AML-193 (cell line): ENCODE measurements at regions not wholly inside any gene's neighbourhood (a gene's known extent, or its start where the extent isn't known, plus 50 kb on each side); places are given as distances from the start of the nearest gene placed in this dataset.

ENCODE experiments used
- DNase-seq, 2 experiments: peaks; one replicate each; lab custom pipeline; 2025; lab: John Stamatoyannopoulos, UW

GRCh38 chr7:28293527-28293835, 112.9 kb upstream of the JAZF1 start:
- no peak for DNase-seq

- peak; percentile 25 to 38 for DNase-seq
Measured at GRCh38 chr7:28296571-28297483, 115.5 kb upstream of the CREB5 start.

DNA sequence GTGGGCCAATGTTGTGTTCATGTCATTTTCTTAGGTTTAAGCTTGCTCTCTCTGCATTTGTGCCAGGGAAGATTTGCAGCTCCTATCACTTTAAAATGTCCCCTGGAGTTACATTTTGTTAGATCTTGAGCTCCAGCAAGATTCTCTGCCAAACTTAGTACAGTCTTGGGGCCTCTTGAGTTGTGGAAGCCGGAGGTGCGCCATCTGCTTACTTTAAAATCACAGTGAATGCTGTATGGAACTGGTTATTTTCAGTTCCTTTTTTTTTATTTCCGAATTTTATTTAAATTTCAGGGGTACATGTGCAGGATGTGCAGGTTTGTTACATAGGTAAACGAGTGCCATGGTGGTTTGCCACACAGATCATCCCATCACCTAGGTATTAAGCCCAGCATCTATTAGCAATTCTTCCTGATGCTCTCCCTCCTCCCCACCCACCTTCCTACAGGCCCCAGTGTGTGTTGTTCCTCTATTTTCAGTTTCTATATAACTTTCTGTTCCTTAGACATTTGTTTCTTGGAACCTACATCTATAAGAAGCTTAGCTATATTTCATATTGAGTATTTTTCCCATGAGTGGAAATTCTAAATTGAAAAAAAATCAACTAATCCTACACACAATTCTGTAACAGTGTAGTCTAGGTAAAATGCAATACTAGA, 114.4 kb upstream of the CREB5 start:
- no peak for DNase-seq

DNA sequence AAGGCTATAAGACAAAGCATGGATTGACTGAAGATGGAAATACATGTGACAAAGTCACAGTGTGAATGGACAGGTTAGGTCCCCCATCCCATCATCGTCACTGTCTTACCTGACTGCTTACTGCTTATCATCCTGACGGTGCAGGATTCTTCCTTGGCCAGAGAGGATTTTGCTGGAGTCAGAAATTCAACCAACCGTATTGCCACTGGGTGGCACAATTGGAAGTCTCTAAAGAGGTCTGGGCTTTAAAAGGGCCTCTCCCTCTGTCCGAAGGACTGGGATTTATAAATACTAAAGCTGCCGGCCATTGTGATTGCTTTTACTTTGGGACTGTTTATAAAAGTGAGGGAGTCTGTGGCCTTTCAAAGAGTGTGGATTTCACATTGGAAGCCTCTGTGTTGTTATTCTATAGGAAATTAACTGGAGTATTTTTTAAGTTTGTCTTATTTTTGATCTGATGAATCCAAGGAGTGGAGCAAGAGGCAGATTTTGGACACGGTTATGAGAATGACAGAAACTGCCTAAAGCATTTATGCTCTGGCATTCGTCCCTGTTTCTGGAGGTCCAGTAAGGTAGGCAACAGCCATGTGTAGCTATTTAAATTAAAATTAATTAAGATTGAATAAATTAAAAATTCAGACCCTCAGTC, 113.3 kb upstream of the CREB5 start:
- DNase-seq, result no peak

- no peak for DNase-seq
Measured at GRCh38 chr7:28299556-28299955, 112.8 kb upstream of the CREB5 start.

DNA sequence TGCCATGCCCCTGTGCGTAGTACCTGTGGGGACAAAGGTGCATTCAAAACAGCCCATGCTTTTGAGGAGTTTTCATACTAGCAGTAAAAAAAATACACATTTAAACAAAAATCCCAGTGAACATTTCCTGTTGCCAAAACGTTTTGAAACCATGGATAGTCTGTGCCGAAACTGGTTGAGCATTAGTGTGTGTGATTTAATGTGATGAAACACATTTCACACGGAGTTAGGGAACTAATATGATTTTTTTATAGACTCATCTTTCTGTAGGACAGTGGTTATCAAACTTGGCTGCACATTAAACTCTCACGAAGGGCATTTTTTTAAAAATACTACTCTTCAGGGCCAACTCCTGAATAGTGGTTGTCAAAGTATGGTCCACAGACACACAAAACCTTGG, 111.8 kb upstream of the CREB5 start:
- no peak for DNase-seq

GRCh38 chr7:28301148-28301641, 111.1 kb upstream of the CREB5 start:
- no peak for DNase-seq

DNA sequence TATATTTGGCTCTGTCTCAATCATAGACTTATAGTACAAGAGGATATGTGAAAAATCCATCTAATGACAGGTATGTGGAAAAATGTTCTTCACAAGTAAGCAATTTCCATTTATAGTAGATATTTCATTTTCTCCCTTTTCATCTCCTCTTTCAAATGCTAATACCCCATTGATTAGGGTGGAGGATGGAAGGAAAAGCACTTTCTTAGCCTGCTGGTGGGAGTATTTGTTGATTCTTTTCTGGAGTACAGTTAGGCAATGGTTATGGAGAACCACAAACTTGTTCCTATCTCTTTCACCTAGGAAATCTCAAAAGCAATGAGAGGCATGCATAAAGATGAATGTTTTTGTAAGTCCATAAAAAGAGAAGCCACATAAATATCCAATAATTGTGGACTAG, 108.0 kb upstream of the CREB5 start:
- no peak for DNase-seq

DNA sequence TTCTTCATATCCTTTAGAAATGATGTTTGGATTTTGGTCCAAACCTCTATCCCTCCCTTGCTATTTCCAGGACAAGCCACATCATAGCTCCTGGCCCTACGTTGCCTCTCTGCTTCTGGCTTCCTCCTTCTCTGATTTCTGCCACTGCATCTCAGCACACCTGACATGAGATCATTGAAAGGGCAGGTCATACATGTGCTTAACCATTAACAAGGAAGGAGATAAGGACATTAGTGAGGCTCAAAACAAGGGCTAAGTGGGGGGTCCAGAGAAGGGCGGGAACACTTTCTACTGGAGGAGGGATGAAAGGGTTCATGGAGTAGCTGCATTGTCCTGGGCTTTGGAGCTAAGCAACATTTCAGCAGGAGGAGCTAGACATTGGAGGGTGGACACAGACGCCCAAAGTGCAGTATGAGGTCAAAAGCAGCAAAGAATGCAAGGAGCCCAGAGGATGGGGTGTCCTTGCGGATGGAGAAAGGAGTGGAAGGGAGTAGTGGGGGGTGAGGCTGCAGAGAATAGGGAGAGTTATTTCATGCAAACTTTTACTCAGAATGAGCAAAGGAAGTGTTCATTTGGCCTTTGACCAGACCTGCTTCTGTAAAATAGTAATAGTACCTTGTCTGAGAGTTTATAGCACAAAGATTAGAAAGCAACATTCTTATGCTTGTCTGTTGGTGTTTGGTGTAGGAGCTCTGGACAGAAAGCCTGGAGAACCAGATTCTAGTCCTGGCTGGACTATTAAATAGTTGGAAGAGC, 102.4 kb upstream of the CREB5 start:
- no peak for DNase-seq

GRCh38 chr7:28310460-28310848, 101.9 kb upstream of the CREB5 start:
- no peak for DNase-seq

DNA sequence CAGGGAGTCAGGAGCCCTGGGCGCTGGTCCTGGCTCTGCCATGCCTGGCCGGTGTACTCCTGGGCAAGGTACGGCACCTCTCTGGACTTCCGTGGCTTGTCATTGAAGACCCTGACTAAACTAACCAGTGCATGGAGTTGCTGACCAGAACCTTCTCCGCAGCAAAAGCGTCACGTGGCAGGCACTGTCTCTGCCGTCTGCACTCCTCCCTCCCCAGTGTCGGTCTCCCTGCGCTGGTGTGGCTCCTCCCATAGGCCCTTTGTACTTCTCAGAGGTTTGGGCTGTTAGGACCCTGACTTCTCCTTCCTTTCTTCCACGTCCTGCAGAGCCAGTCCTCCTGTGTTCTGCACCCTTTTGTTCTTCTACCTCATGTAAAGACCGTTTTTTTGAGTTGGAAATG, 100.6 kb upstream of the CREB5 start:
- DNase-seq, result no peak

DNA sequence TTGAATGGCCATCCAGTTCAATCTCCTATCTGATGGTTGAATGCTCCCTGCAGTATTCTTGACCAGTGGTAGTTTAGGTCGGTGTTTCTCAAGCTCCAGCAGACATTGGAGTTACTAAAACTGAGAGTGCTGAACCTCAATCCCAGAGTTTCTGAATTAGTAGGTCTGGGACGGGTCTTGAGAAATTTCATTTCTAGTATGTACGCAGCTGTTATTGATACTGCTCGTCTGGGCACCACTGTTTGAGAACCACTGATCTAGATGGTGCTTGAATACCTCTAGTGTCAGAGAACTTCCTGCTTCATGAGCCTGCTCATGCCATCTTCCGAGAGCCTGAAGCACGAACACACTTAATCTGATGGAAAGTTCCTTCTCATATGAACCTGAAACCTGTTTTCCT, 99.4 kb upstream of the CREB5 start:
- DNase-seq, result no peak

- DNase-seq, result no peak
Measured at GRCh38 chr7:28314841-28315240, 97.5 kb upstream of the CREB5 start.

DNA sequence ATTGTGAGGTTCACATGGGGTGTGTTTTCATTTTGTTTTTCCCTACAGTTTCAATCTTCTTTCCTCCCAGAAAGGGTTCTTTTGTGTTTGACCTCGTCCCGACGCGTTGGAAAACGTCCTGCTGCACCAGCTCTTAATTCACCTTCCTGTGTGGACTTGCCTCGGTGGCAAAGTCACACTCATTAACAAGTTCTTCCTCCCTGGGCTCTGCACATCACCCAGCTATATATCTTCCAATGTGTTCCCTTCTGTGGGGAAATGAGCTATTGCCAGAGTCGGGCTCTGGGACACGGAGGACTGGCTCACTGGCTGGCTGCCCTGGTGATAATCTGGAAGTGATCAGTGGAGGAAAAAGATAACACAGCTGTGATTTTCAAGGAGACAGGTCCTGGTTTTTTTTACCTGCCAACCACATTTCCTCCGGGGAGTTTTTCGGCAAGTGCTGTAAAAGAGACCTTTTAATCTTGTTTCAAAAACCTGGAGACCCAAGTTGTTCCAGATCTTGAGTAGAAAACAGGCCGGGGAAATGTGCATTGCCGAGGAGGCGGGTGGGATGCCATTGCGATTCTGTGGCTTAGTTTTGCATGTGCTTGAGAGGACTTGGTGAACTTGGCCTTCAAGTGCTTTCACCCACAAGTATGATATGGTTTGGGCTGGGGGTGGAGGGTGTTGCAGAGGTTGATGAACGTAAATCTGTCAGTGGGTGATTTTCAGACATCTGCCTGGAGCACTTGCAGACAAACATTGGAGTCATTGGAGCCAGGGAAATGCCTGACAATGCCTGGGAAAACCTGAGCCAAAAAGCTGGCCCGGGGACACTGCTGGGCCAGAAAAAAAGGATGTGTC, 96.5 kb upstream of the CREB5 start:
- no peak for DNase-seq

DNA sequence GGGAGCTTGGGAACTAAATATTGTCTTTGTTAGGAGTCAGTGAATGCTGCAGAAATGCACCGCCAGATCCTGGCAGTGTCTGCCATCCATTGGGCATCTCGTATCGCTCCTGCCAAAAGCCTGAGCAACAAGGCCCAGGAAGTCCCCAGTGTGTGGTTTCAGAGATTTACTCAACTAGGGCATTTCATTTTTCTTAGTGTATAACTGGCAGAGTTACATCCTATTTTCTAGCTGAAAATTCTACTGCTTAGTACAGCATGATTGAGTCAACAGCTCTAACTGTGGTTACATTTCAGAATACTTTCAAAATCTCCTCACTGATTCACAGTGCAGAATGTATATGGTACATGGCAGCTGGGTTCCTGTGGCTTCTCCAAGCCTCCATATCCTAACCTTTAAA, 95.8 kb upstream of the CREB5 start:
- no peak for DNase-seq

- DNase-seq, result no peak
Measured at GRCh38 chr7:28318101-28318762, 94.1 kb upstream of the CREB5 start.

DNA sequence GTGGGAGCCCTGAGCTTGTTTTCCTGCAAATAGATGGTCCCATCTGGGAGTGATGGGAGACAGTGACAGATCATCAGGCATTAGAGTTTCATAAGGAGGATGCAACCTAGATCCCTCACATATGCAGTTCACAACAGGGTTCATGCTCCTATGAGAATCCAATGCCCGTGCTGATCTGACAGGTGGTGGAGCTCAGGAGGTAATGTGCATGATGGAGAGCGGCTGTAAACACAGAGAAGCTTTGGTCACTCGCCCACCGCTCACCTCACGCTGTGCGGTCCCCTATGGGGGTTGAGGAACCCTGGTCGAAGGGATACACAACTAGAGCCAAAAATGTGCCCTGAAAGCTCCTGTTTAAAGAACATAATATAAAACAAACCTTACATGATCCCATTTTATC, 88.5 kb upstream of the CREB5 start:
- DNase-seq, result no peak

- DNase-seq, result no peak
Measured at GRCh38 chr7:28328146-28328545, 84.2 kb upstream of the CREB5 start.

DNA sequence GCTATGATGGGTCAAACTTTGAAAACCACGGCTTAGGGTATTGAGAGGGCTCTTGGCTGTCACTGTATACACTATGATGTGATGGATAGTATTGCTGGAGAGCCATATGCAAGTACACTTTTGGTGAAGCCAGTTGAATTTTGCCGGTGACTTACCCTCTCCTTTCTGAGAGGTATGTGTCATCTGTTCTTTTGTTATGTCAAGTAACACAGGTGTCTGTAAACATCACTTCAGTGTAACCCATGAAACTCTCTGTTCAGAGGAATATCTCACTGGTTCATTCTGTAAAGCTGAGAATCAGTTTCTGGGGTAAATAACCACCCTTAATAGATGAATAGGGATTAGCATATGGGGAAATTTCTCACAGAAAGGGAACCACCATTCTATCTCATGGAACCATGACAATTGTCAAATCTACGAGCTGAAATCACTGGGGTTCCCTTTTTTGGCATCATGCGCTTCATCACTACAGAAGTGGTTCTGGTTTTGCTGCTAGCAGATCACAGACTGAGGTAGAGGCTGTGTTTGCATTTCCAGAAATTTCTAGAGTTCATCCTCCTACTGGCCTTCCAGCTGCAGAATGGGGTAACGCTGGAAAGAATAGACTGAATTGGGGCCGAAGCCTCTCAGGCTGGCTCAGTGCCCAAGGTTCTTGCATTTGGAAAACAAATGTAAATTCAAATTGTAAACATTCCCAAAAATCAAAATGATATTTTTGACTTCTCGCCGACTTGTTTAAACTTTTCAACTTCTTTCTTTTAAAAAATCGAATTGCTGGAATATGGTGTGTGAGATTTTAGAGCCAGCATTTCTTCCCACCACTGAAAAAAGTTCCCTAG, 83.3 kb upstream of the CREB5 start:
- DNase-seq, result no peak
